ENCODE measurements at regions not wholly inside any gene's neighbourhood (a gene's known extent, or its start where the extent isn't known, plus 50 kb on each side); places are given as distances from the start of the nearest gene placed in this dataset.

GRCh38 chr12:124642105-124642504, 74.7 kb upstream of the NCOR2 start:
- H3K36me3 ChIP-seq, result no peaks in the 10 kb centered on the region
- H3K4me1 ChIP-seq, result peaks cover 13 to 24% (median 15%) of the 10 kb centered on the region in 4 donors
- ATAC-seq (ENCODE audit: low FRiP score in 2 of 2), result no peak
- WGBS, 2 donors, result 91 to 99% methylated on average over 7 to 8 of the region's 8 CpGs
- no peak for TF ChIP-seq POLR2A (IDR thresholded peaks at IDR 0.05)
- TF ChIP-seq EP300 (IDR thresholded peaks at IDR 0.05), result no peak
- TF ChIP-seq CTCF (IDR thresholded peaks at IDR 0.05), result no peak
- no peak for TF ChIP-seq POLR2AphosphoS5 (IDR thresholded peaks at IDR 0.05)
- H3K4me3 ChIP-seq, result no peak overlapping the region
- peak in 1 of 2 donors; percentile 45 for DNase-seq
- no peaks in the 10 kb centered on the region for H3K9me3 ChIP-seq
- H3K27ac ChIP-seq, result no peak overlapping the region
- H3K27me3 ChIP-seq, result no peaks in the 10 kb centered on the region

GRCh38 chr12:124641591-124641990, 74.2 kb upstream of the NCOR2 start:
- no peaks in the 10 kb centered on the region for H3K9me3 ChIP-seq
- no peak for ATAC-seq (ENCODE audit: low FRiP score in 2 of 2)
- no peaks in the 10 kb centered on the region for H3K27me3 ChIP-seq
- DNase-seq, result no peak
- no peaks in the 10 kb centered on the region for H3K36me3 ChIP-seq
- TF ChIP-seq POLR2A (IDR thresholded peaks at IDR 0.05) (no peak), POLR2AphosphoS5 (IDR thresholded peaks at IDR 0.05) (no peak), CTCF (IDR thresholded peaks at IDR 0.05) (no peak), EP300 (IDR thresholded peaks at IDR 0.05) (no peak)
- peaks cover 13 to 21% (median 15%) of the 10 kb centered on the region in 4 donors for H3K4me1 ChIP-seq
- 77 to 85% methylated on average over 6 of the region's 6 CpGs for WGBS, 2 donors
- H3K4me3 ChIP-seq, result no peak overlapping the region
- H3K27ac ChIP-seq, result no peak overlapping the region

GRCh38 chr12:124640056-124640455, 72.6 kb upstream of the NCOR2 start:
- Histone ChIP-seq H3K27me3 (no peaks in the 10 kb centered on the region), H3K27ac (peak overlapping the region in 1 of 4 donors; percentile 23), H3K4me3 (no peak overlapping the region), H3K4me1 (peaks cover 13 to 20% (median 17%) of the 10 kb centered on the region in 4 donors), H3K36me3 (no peaks in the 10 kb centered on the region), H3K9me3 (no peaks in the 10 kb centered on the region)
- DNase-seq (no peak), ATAC-seq (ENCODE audit: low FRiP score in 2 of 2) (peak in 1 of 2 donors; percentile 26)
- TF ChIP-seq POLR2A (IDR thresholded peaks at IDR 0.05), result no peak
- TF ChIP-seq POLR2AphosphoS5 (IDR thresholded peaks at IDR 0.05), result peak in 1 of 2 donors; percentile 7
- TF ChIP-seq CTCF (IDR thresholded peaks at IDR 0.05), result no peak
- TF ChIP-seq EP300 (IDR thresholded peaks at IDR 0.05), result no peak
- 37 to 49% methylated on average over 5 of the region's 5 CpGs for WGBS, 2 donors

GRCh38 chr12:124639122-124639806, 71.9 kb upstream of the NCOR2 start:
- H3K4me1 ChIP-seq, result peaks cover 13 to 20% (median 18%) of the 10 kb centered on the region in 4 donors
- H3K4me3 ChIP-seq, result no peak overlapping the region
- DNase-seq (no peak), ATAC-seq (ENCODE audit: low FRiP score in 2 of 2) (no peak)
- no peak for TF ChIP-seq POLR2AphosphoS5 (IDR thresholded peaks at IDR 0.05)
- TF ChIP-seq POLR2A (IDR thresholded peaks at IDR 0.05), result no peak
- no peak for TF ChIP-seq CTCF (IDR thresholded peaks at IDR 0.05)
- no peak for TF ChIP-seq EP300 (IDR thresholded peaks at IDR 0.05)
- no peak overlapping the region for H3K27ac ChIP-seq
- no peaks in the 10 kb centered on the region for H3K9me3 ChIP-seq
- WGBS, 2 donors, result 37 to 48% methylated on average over 4 to 6 of the region's 6 CpGs
- H3K36me3 ChIP-seq, result no peaks in the 10 kb centered on the region
- no peaks in the 10 kb centered on the region for H3K27me3 ChIP-seq

- TF ChIP-seq CTCF (IDR thresholded peaks at IDR 0.05) (no peak), POLR2AphosphoS5 (IDR thresholded peaks at IDR 0.05) (no peak), EP300 (IDR thresholded peaks at IDR 0.05) (no peak), POLR2A (IDR thresholded peaks at IDR 0.05) (no peak)
- DNase-seq, result peak in 1 of 2 donors; percentile 64
These were observed 70.2 kb upstream of the NCOR2 start for GRCh38 chr12:124637581-124637981.

More at GRCh38 chr12:124637581-124637981, 70.2 kb upstream of the NCOR2 start:
- Histone ChIP-seq H3K4me3 (no peak overlapping the region), H3K27me3 (no peaks in the 10 kb centered on the region), H3K36me3 (no peaks in the 10 kb centered on the region), H3K27ac (no peak overlapping the region), H3K4me1 (peaks cover 18 to 24% (median 21%) of the 10 kb centered on the region in 4 donors), H3K9me3 (no peaks in the 10 kb centered on the region)
- ATAC-seq (ENCODE audit: low FRiP score in 2 of 2), result no peak
- 68 to 81% methylated on average over 7 to 12 of the region's 12 CpGs for WGBS, 2 donors

All from upper lobe of left lung (tissue), 6 donors.